Tibial nerve (tissue), 4 donors: ENCODE measurements at regions not wholly inside any gene's neighbourhood (a gene's known extent, or its start where the extent isn't known, plus 50 kb on each side); places are given as distances from the start of the nearest gene placed in this dataset.

Experiments used
- EP300 ChIP-seq, 2 donors: sonication (generic); formaldehyde crosslinking; IDR thresholded peaks; one replicate each; pipeline ENCODE4 v1.6.1; 2017; ENCODE audit warnings: antibody characterized with exemption in 2 of 2, mild to moderate bottlenecking in 1 of 2
- TF ChIP-seq, protein P1 (sequence below), 5 experiments: fragments of 200-600 bp in 3 of 5; fragments of 450-650 bp in 2 of 5; sonication (generic) in 3 of 5; IDR thresholded peaks; one replicate each; pipeline ENCODE4 v1.5.1; 2016 to 2019; ENCODE audit warnings: antibody characterized with exemption in 5 of 5, mild to moderate bottlenecking in 3 of 5, moderate library complexity in 2 of 5

DNA sequence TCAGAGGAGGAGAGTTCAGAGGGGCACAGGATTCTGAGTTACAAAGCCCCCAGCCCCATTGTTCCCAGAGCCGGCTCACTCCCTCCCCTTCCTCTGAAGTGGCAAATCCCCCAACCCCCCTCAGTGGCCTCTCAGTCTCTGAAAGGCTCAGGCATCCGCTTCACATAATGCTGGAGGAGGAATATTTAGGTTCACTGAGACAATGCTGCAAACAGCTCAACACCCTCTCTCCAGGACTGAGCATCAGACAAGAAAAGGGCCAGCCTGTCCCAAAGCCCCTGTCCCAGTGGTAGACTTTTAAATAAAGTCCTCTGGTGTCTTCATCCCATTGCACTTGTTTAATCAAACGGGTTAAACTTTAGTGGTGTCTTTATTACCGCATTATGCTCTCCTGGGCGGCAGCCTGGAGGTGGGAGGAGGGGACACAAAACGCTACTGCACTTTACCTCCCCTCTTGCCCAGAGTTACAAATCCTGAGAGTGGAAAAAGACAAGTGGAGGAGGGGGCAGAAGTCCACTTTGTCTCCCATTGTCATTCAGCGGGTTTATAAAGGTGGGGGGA lies 257.9 kb downstream of the FGFR2 start:
- TF ChIP-seq, protein P1, sequence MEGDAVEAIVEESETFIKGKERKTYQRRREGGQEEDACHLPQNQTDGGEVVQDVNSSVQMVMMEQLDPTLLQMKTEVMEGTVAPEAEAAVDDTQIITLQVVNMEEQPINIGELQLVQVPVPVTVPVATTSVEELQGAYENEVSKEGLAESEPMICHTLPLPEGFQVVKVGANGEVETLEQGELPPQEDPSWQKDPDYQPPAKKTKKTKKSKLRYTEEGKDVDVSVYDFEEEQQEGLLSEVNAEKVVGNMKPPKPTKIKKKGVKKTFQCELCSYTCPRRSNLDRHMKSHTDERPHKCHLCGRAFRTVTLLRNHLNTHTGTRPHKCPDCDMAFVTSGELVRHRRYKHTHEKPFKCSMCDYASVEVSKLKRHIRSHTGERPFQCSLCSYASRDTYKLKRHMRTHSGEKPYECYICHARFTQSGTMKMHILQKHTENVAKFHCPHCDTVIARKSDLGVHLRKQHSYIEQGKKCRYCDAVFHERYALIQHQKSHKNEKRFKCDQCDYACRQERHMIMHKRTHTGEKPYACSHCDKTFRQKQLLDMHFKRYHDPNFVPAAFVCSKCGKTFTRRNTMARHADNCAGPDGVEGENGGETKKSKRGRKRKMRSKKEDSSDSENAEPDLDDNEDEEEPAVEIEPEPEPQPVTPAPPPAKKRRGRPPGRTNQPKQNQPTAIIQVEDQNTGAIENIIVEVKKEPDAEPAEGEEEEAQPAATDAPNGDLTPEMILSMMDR (IDR thresholded peaks at IDR 0.05) = no peak
- TF ChIP-seq EP300 (IDR thresholded peaks at IDR 0.05) = no peak
